Peyer's patch (tissue), 4 donors: ENCODE measurements at regions not wholly inside any gene's neighbourhood (a gene's known extent, or its start where the extent isn't known, plus 50 kb on each side); places are given as distances from the start of the nearest gene placed in this dataset.
"Not testable (repeated sequence)": the region's sequence is repeated elsewhere in the genome, so short reads cannot be mapped to it uniquely, and the experiment has no call there.

Source experiments
- POLR2A ChIP-seq, 2 donors: fragments of 450-650 bp; IDR thresholded peaks; one replicate each; pipeline ENCODE4 v1.5.1; 2017; ENCODE audit warnings: antibody characterized with exemption in 2 of 2, mild to moderate bottlenecking in 2 of 2, moderate library complexity in 2 of 2
- TF ChIP-seq, protein P1 (sequence below), 6 experiments: fragments of 450-650 bp in 4 of 6; fragments of 200-600 bp in 2 of 6; sonication (generic) in 1 of 6; IDR thresholded peaks; one replicate each; pipeline ENCODE4 v1.5.1; 2017 to 2019; ENCODE audit warnings: antibody characterized with exemption in 6 of 6, mild to moderate bottlenecking in 3 of 6, moderate library complexity in 1 of 6

DNA sequence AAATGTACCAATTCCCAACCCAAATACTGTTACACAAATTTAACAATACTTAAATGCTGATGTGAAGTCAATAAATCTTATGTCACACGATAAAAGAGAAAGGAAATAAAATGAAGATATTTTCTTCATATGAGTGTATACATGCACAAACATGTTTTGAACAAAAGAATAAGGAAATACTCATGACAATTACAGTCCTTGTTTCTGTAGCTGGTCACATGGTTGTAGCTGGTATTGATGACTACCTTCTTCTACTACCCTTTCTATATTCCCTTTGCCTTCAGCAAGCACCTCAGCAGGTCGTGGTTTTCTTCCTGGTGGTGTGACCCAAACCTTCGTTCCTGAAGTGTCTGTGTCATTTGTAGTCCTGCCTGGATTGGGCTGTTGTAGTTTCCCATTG, 269.2 kb downstream of the CALCRL start:
- TF ChIP-seq, protein P1, sequence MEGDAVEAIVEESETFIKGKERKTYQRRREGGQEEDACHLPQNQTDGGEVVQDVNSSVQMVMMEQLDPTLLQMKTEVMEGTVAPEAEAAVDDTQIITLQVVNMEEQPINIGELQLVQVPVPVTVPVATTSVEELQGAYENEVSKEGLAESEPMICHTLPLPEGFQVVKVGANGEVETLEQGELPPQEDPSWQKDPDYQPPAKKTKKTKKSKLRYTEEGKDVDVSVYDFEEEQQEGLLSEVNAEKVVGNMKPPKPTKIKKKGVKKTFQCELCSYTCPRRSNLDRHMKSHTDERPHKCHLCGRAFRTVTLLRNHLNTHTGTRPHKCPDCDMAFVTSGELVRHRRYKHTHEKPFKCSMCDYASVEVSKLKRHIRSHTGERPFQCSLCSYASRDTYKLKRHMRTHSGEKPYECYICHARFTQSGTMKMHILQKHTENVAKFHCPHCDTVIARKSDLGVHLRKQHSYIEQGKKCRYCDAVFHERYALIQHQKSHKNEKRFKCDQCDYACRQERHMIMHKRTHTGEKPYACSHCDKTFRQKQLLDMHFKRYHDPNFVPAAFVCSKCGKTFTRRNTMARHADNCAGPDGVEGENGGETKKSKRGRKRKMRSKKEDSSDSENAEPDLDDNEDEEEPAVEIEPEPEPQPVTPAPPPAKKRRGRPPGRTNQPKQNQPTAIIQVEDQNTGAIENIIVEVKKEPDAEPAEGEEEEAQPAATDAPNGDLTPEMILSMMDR (IDR thresholded peaks at IDR 0.05): not testable (repeated sequence)
- TF ChIP-seq POLR2A (IDR thresholded peaks at IDR 0.05): not testable (repeated sequence)
